GM12878 (cell line): ENCODE measurements at regions not wholly inside any gene's neighbourhood (a gene's known extent, or its start where the extent isn't known, plus 50 kb on each side); places are given as distances from the start of the nearest gene placed in this dataset.

Experiments used
- ATAC-seq: fragments of 200-7000 bp; cut with Tn5 transposase; 3 replicates; pipeline ENCODE4 v1.9.1; 2020; ENCODE audit warnings: mild to moderate bottlenecking, moderate library complexity
- BruUV-seq: library from RNA; stranded (reverse); fragments of 400-500 nt; replicated peaks from 2 replicates; lab custom pipeline; 2021; lab: Mats Ljungman, UMichigan
- CTCF ChIA-PET: fragments of 300-600 bp; sonication (Branson Sonifier 250); formaldehyde crosslinking; extraction: SDS; loops from one replicate; lab custom pipeline; 2021; ENCODE audit warnings: inconsistent platforms; lab: Yijun Ruan, JAX
- POLR2A ChIA-PET: fragments of 350-600 bp; formaldehyde crosslinking; extraction: SDS; loops from one replicate; lab custom pipeline; 2021; ENCODE audit warnings: inconsistent platforms; lab: Charles Lee
- RAD21 ChIA-PET: fragments of 300-600 bp; sonication (Branson Sonifier 250); formaldehyde crosslinking; loops from one replicate; lab custom pipeline; 2023; ENCODE audit warnings: antibody characterized with exemption; ENCODE audit not compliant: unreplicated experiment; lab: Charles Lee
- SMC1A ChIA-PET: fragments of 300-600 bp; sonication (Branson Sonifier 250); formaldehyde crosslinking; loops from one replicate; lab custom pipeline; 2023; ENCODE audit not compliant: unreplicated experiment, uncharacterized antibody; lab: Charles Lee
- DNase-seq: peaks from one replicate; pipeline ENCODE4 v3.0.0-alpha.2; 2011; ENCODE audit warnings: low read depth, low spot score
- FAIRE-seq: peaks from 3 replicates; lab custom pipeline; 2011; peaks lifted over from hg19 to GRCh38; lab: Jason Lieb, UNC
- H2AFZ ChIP-seq: 2 replicates; pipeline ENCODE4 v1.6.0; 2011; ENCODE audit warnings: low read depth, low read length, control low read depth; ENCODE audit not compliant: control insufficient read depth
- H3K27ac ChIP-seq: 2 replicates; pipeline ENCODE4 v1.5.1; 2011; ENCODE audit warnings: control low read depth; ENCODE audit not compliant: control insufficient read depth, insufficient read depth
- H3K27me3 ChIP-seq, 2 experiments: replicated peaks in 1 of 2; 2 replicates each; pipeline versions ENCODE4 v1.6.0 to v1.6.1; 2011; ENCODE audit warnings: low read length in 1 of 2; ENCODE audit not compliant: control insufficient read depth in 2 of 2, insufficient read depth in 2 of 2
- H3K36me3 ChIP-seq, 2 experiments: 2 replicates each; pipeline ENCODE4 v1.5.1; 2011; ENCODE audit warnings: low read length in 1 of 2; ENCODE audit not compliant: control insufficient read depth in 2 of 2, insufficient read depth in 2 of 2
- H3K4me1 ChIP-seq: 2 replicates; pipeline ENCODE4 v1.6.1; 2011; ENCODE audit warnings: mild to moderate bottlenecking, low read length, moderate library complexity, mixed read lengths; ENCODE audit not compliant: control insufficient read depth, insufficient read depth
- H3K4me2 ChIP-seq: 2 replicates; pipeline ENCODE4 v1.6.0; 2011; ENCODE audit warnings: control low read depth; ENCODE audit not compliant: control insufficient read depth, insufficient read depth
- H3K4me3 ChIP-seq: fragments of 200-600 bp; sonication (generic); 2 replicates; pipeline ENCODE4 v1.5.1; 2016
- H3K79me2 ChIP-seq: 2 replicates; pipeline ENCODE4 v1.6.0; 2011; ENCODE audit warnings: low read length; ENCODE audit not compliant: control insufficient read depth, insufficient read depth
- H3K9ac ChIP-seq: 2 replicates; pipeline ENCODE4 v1.8.0; 2011; ENCODE audit warnings: low read length, control low read depth, mixed read lengths; ENCODE audit not compliant: control insufficient read depth, insufficient read depth
- H3K9me3 ChIP-seq: replicated peaks from 3 replicates; pipeline ENCODE4 v1.5.1; 2011; ENCODE audit warnings: mild to moderate bottlenecking, low read length; ENCODE audit not compliant: control insufficient read depth, insufficient read depth
- H4K20me1 ChIP-seq: 2 replicates; pipeline ENCODE4 v1.6.0; 2011; ENCODE audit not compliant: control insufficient read depth, insufficient read depth
- CBX3 ChIP-seq: fragments of 200-600 bp; sonication (generic); IDR thresholded peaks from 2 replicates; pipeline ENCODE4 v1.6.1; 2016; ENCODE audit warnings: low read depth, borderline replicate concordance
- CREM ChIP-seq: IDR thresholded peaks from 2 replicates; pipeline ENCODE4 v1.6.1; 2014; ENCODE audit warnings: antibody characterized with exemption, low read depth
- EED ChIP-seq: sonication (generic); IDR thresholded peaks from 2 replicates; pipeline ENCODE4 v1.6.1; 2016; ENCODE audit warnings: antibody characterized with exemption, low read depth
- ESRRA ChIP-seq: IDR thresholded peaks from 2 replicates; pipeline ENCODE4 v1.6.1; 2012; ENCODE audit warnings: mild to moderate bottlenecking, low read length, improper control_type of control experiment
- ETV6 ChIP-seq, 2 experiments: fragments of 450-650 bp in 1 of 2; IDR thresholded peaks in 1 of 2; conservative IDR thresholded peaks in 1 of 2; 2 replicates each; pipeline ENCODE4 v1.6.1; 2014; ENCODE audit warnings: antibody characterized with exemption in 1 of 2, borderline replicate concordance in 1 of 2, low read depth in 1 of 2, mild to moderate bottlenecking in 1 of 2, moderate library complexity in 1 of 2
- HDAC2 ChIP-seq: fragments of 200-600 bp; sonication (generic); IDR thresholded peaks from 2 replicates; pipeline ENCODE4 v1.6.1; 2017
- IKZF2 ChIP-seq, 2 experiments: fragments of 450-650 bp; IDR thresholded peaks; 2 replicates each; pipeline ENCODE4 v1.6.1; 2017; ENCODE audit warnings: mild to moderate bottlenecking in 2 of 2, moderate library complexity in 2 of 2
- LARP7 ChIP-seq: fragments of 450-650 bp; IDR thresholded peaks from 2 replicates; pipeline ENCODE4 v1.6.1; 2017; ENCODE audit warnings: mild to moderate bottlenecking
- POU2F2 ChIP-seq: IDR thresholded peaks from 3 replicates; pipeline ENCODE4 v1.6.1; 2011; ENCODE audit warnings: low read depth, mild to moderate bottlenecking, low read length, borderline replicate concordance
- STAT3 ChIP-seq: IDR thresholded peaks from 2 replicates; pipeline ENCODE4 v1.6.1; 2011; ENCODE audit warnings: low read depth, low read length, improper control_type of control experiment
- SUPT20H ChIP-seq: IDR thresholded peaks from 2 replicates; pipeline ENCODE4 v1.6.1; 2011; ENCODE audit warnings: low read depth, mild to moderate bottlenecking, low read length, moderate library complexity, borderline replicate concordance; ENCODE audit not compliant: control insufficient read depth
- TARDBP ChIP-seq: IDR thresholded peaks from 2 replicates; pipeline ENCODE4 v1.6.1; 2016; ENCODE audit warnings: borderline replicate concordance
- ZNF207 ChIP-seq: fragments of 450-650 bp; IDR thresholded peaks from 2 replicates; pipeline ENCODE4 v1.6.1; 2014; ENCODE audit warnings: antibody characterized with exemption, mild to moderate bottlenecking, borderline replicate concordance
- WGBS: methylation state at CpG from one replicate; pipeline ENCODE4 v1.1.6; 2016; ENCODE audit warnings: low lambda C conversion rate; ENCODE audit not compliant: insufficient replicate concordance, insufficient coverage; ENCODE audit errors: missing lambda C conversion rate; 5-methylcytosine and 5-hydroxymethylcytosine counted together
- in situ Hi-C: fragments of 300-500 bp; cut with MboI; formaldehyde crosslinking; loops from 9 replicates; pipeline ENCODE4 v1.14.3; 2018; ENCODE audit warnings: mixed read lengths
- intact Hi-C: fragments of 100-400 bp; cut with micrococcal nuclease; formaldehyde crosslinking; loops from one replicate; pipeline ENCODE4 v1.14.2; 2022; ENCODE audit not compliant: unreplicated experiment
- TF ChIP-seq, protein P1 (sequence below): fragments of 150-350 bp; IDR thresholded peaks from 2 replicates; pipeline ENCODE4 v1.6.1; 2016; ENCODE audit warnings: low read depth, low read length
- TF ChIP-seq, protein P2 (sequence below): IDR thresholded peaks from 2 replicates; pipeline ENCODE4 v1.6.1; 2011; ENCODE audit warnings: mild to moderate bottlenecking, low read depth, low read length, moderate library complexity; ENCODE audit not compliant: insufficient replicate concordance
- TF ChIP-seq, protein P3 (sequence below): fragments of 450-650 bp; IDR thresholded peaks from 2 replicates; pipeline ENCODE4 v1.6.1; 2017; ENCODE audit warnings: antibody characterized with exemption, mild to moderate bottlenecking, moderate library complexity
- TF ChIP-seq, protein P4 (sequence below), 3 experiments: IDR thresholded peaks in 2 of 3; conservative IDR thresholded peaks in 1 of 3; 2 replicates each; pipeline ENCODE4 v1.5.1; 2011; ENCODE audit warnings: low read depth in 3 of 3, low read length in 3 of 3, mild to moderate bottlenecking in 3 of 3, control low read depth in 2 of 3, moderate library complexity in 2 of 3, inconsistent platforms in 1 of 3, mixed read lengths in 1 of 3; ENCODE audit not compliant: control insufficient read depth in 2 of 3, insufficient read depth in 1 of 3; ENCODE audit errors: extremely low read depth in 1 of 3

DNA sequence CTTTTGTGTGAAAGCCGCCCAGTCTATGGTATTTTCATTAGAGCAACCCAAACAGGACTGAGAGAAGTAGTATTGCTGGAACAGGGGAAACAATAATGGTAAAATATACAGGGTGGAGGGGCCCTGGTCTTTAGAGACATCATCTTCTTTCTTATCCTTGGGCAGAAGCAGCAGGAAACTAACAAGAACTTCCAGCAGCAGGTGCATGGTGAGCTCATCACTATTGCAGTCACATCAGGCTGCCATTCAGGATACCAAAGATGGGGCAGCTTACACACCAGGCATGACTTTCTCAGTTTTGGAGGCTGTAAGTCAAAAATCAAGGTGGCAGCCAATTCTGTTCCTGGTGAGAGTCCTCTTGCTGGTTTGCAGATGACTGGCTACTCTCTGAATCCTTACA, 478.3 kb upstream of the RUNX1 start:
- Histone ChIP-seq H3K9ac (no peak overlapping the region), H4K20me1 (no peaks in the 10 kb centered on the region), H3K36me3 (no peaks in the 10 kb centered on the region), H3K79me2 (no peaks in the 10 kb centered on the region), H3K27me3 (no peaks in the 10 kb centered on the region), H2AFZ (no peak overlapping the region), H3K9me3 (no peaks in the 10 kb centered on the region), H3K27ac (no peak overlapping the region), H3K4me3 (no peak overlapping the region), H3K4me1 (peaks cover 9% of the 10 kb centered on the region), H3K4me2 (no peak overlapping the region)
- 100% methylated on average over 1 of the region's 1 CpG for WGBS
- ChIA-PET RAD21 (no interaction called here), CTCF (no interaction called here), SMC1A (no interaction called here), POLR2A (no interaction called here)
- in situ Hi-C loops: no loop called here
- BruUV-seq: no TSS peak
- DNase-seq (no peak), FAIRE-seq (no peak), ATAC-seq (no peak)
- intact Hi-C loops: no loop called here
- TF ChIP-seq CREM (no peak), EED (no peak), HDAC2 (no peak), POU2F2 (no peak), ZNF207 (no peak), TARDBP (no peak), CBX3 (no peak), STAT3 (no peak), ESRRA (no peak), SUPT20H (no peak), LARP7 (no peak), ETV6 (conservative IDR thresholded peaks at IDR 0.05 in 1 of 2, IDR thresholded peaks at IDR 0.05 in 1 of 2; ENCODE audit: borderline replicate concordance in 1 of 2, low read depth in 1 of 2) (no peak), IKZF2 (IDR thresholded peaks at IDR 0.05) (no peak)
- TF ChIP-seq, protein P1, sequence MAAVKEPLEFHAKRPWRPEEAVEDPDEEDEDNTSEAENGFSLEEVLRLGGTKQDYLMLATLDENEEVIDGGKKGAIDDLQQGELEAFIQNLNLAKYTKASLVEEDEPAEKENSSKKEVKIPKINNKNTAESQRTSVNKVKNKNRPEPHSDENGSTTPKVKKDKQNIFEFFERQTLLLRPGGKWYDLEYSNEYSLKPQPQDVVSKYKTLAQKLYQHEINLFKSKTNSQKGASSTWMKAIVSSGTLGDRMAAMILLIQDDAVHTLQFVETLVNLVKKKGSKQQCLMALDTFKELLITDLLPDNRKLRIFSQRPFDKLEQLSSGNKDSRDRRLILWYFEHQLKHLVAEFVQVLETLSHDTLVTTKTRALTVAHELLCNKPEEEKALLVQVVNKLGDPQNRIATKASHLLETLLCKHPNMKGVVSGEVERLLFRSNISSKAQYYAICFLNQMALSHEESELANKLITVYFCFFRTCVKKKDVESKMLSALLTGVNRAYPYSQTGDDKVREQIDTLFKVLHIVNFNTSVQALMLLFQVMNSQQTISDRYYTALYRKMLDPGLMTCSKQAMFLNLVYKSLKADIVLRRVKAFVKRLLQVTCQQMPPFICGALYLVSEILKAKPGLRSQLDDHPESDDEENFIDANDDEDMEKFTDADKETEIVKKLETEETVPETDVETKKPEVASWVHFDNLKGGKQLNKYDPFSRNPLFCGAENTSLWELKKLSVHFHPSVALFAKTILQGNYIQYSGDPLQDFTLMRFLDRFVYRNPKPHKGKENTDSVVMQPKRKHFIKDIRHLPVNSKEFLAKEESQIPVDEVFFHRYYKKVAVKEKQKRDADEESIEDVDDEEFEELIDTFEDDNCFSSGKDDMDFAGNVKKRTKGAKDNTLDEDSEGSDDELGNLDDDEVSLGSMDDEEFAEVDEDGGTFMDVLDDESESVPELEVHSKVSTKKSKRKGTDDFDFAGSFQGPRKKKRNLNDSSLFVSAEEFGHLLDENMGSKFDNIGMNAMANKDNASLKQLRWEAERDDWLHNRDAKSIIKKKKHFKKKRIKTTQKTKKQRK: no peak
- TF ChIP-seq, protein P2, sequence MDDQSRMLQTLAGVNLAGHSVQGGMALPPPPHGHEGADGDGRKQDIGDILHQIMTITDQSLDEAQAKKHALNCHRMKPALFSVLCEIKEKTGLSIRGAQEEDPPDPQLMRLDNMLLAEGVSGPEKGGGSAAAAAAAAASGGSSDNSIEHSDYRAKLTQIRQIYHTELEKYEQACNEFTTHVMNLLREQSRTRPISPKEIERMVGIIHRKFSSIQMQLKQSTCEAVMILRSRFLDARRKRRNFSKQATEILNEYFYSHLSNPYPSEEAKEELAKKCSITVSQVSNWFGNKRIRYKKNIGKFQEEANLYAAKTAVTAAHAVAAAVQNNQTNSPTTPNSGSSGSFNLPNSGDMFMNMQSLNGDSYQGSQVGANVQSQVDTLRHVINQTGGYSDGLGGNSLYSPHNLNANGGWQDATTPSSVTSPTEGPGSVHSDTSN: no peak
- TF ChIP-seq, protein P3, sequence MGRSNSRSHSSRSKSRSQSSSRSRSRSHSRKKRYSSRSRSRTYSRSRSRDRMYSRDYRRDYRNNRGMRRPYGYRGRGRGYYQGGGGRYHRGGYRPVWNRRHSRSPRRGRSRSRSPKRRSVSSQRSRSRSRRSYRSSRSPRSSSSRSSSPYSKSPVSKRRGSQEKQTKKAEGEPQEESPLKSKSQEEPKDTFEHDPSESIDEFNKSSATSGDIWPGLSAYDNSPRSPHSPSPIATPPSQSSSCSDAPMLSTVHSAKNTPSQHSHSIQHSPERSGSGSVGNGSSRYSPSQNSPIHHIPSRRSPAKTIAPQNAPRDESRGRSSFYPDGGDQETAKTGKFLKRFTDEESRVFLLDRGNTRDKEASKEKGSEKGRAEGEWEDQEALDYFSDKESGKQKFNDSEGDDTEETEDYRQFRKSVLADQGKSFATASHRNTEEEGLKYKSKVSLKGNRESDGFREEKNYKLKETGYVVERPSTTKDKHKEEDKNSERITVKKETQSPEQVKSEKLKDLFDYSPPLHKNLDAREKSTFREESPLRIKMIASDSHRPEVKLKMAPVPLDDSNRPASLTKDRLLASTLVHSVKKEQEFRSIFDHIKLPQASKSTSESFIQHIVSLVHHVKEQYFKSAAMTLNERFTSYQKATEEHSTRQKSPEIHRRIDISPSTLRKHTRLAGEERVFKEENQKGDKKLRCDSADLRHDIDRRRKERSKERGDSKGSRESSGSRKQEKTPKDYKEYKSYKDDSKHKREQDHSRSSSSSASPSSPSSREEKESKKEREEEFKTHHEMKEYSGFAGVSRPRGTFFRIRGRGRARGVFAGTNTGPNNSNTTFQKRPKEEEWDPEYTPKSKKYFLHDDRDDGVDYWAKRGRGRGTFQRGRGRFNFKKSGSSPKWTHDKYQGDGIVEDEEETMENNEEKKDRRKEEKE: no peak
- TF ChIP-seq, protein P4, sequence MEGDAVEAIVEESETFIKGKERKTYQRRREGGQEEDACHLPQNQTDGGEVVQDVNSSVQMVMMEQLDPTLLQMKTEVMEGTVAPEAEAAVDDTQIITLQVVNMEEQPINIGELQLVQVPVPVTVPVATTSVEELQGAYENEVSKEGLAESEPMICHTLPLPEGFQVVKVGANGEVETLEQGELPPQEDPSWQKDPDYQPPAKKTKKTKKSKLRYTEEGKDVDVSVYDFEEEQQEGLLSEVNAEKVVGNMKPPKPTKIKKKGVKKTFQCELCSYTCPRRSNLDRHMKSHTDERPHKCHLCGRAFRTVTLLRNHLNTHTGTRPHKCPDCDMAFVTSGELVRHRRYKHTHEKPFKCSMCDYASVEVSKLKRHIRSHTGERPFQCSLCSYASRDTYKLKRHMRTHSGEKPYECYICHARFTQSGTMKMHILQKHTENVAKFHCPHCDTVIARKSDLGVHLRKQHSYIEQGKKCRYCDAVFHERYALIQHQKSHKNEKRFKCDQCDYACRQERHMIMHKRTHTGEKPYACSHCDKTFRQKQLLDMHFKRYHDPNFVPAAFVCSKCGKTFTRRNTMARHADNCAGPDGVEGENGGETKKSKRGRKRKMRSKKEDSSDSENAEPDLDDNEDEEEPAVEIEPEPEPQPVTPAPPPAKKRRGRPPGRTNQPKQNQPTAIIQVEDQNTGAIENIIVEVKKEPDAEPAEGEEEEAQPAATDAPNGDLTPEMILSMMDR (IDR thresholded peaks at IDR 0.05 in 2 of 3, conservative IDR thresholded peaks at IDR 0.05 in 1 of 3; ENCODE audit: control insufficient read depth in 2 of 3, extremely low read depth in 1 of 3, insufficient read depth in 1 of 3, low read depth in 3 of 3, low read length in 3 of 3): no peak
